B cell (primary cell): ENCODE measurements at regions not wholly inside any gene's neighbourhood (a gene's known extent, or its start where the extent isn't known, plus 50 kb on each side); places are given as distances from the start of the nearest gene placed in this dataset.
"Not testable (repeated sequence)": the region's sequence is repeated elsewhere in the genome, so short reads cannot be mapped to it uniquely, and the experiment has no call there.

Source experiments
- ATAC-seq: fragments of 200-7000 bp; cut with Tn5 transposase; one replicate; pipeline ENCODE4 v1.10.0; 2021; ENCODE audit warnings: low read depth, mild to moderate bottlenecking, moderate number of reproducible peaks, moderate library complexity
- CTCF ChIA-PET: fragments of 350-600 bp; sonication (Branson Sonifier 250); formaldehyde crosslinking; loops from one replicate; lab custom pipeline; 2021; ENCODE audit warnings: antibody characterized with exemption, inconsistent platforms; lab: Charles Lee
- POLR2A ChIA-PET: fragments of 350-600 bp; sonication (Branson Sonifier 250); formaldehyde crosslinking; loops from one replicate; lab custom pipeline; 2021; ENCODE audit warnings: antibody characterized with exemption; lab: Charles Lee
- DNase-seq: peaks from one replicate; pipeline ENCODE4 v3.0.0; 2013
- H2AFZ ChIP-seq: 2 replicates; pipeline ENCODE4 v1.6.1; 2012; ENCODE audit warnings: mild to moderate bottlenecking, low read depth, low read length; ENCODE audit not compliant: insufficient read depth, poor library complexity, severe bottlenecking
- H3K27ac ChIP-seq, 2 donors: 1 replicate in 1 of 2; 2 replicates in 1 of 2; pipeline ENCODE4 v1.5.1; 2012 to 2013; ENCODE audit warnings: low read length in 2 of 2, mild to moderate bottlenecking in 2 of 2, moderate library complexity in 1 of 2
- H3K27me3 ChIP-seq, 4 experiments: fragments of 200-600 bp in 1 of 4; sonication (generic) in 1 of 4; replicated peaks in 1 of 4; 1 replicate in 2 of 4; 2 replicates in 2 of 4; pipeline versions ENCODE4 v1.6.1 to v1.7.0; 2013 to 2016; ENCODE audit warnings: low read length in 3 of 4, mild to moderate bottlenecking in 2 of 4, mixed read lengths in 1 of 4, moderate library complexity in 1 of 4; ENCODE audit not compliant: insufficient read depth in 4 of 4, control insufficient read depth in 3 of 4; ENCODE audit errors: control extremely low read depth in 1 of 4
- H3K36me3 ChIP-seq, 2 experiments: replicated peaks in 1 of 2; 1 replicate in 1 of 2; 2 replicates in 1 of 2; pipeline versions ENCODE4 v1.6.1 to v1.7.1; 2013; ENCODE audit warnings: low read length in 1 of 2; ENCODE audit not compliant: insufficient read depth in 2 of 2, control insufficient read depth in 1 of 2; ENCODE audit errors: control extremely low read depth in 1 of 2, extremely low read depth in 1 of 2
- H3K4me1 ChIP-seq, 2 donors: fragments of 200-600 bp in 1 of 2; sonication (generic) in 1 of 2; 1 replicate in 1 of 2; 2 replicates in 1 of 2; pipeline versions ENCODE4 v1.5.1 to v1.6.1; 2013 to 2017; ENCODE audit warnings: low read length in 2 of 2; ENCODE audit not compliant: control insufficient read depth in 2 of 2, insufficient read depth in 2 of 2
- H3K4me2 ChIP-seq: replicated peaks from 2 replicates; pipeline ENCODE3; 2012; ENCODE audit warnings: mild to moderate bottlenecking, low read depth, low read length; ENCODE audit not compliant: poor library complexity, severe bottlenecking
- H3K4me3 ChIP-seq, 5 experiments: fragments of 200-600 bp in 1 of 5; sonication (generic) in 1 of 5; 1 replicate in 3 of 5; 2 replicates in 2 of 5; pipeline versions ENCODE4 v1.5.1 to v1.7.0; 2011 to 2016; ENCODE audit warnings: low read length in 4 of 5, mild to moderate bottlenecking in 4 of 5, low read depth in 2 of 5, control low read depth in 1 of 5, moderate library complexity in 1 of 5; ENCODE audit not compliant: insufficient read depth in 1 of 5; ENCODE audit errors: control extremely low read depth in 1 of 5, extremely low read depth in 1 of 5
- H3K79me2 ChIP-seq: fragments of 200-600 bp; sonication (generic); one replicate; pipeline ENCODE4 v1.6.0; 2016; ENCODE audit warnings: low read length; ENCODE audit not compliant: control insufficient read depth, insufficient read depth
- H3K9ac ChIP-seq: fragments of 200-600 bp; sonication (generic); 2 replicates; pipeline ENCODE4 v1.6.1; 2017; ENCODE audit warnings: mild to moderate bottlenecking, low read length, moderate library complexity
- H3K9me3 ChIP-seq, 3 donors: one replicate each; pipeline versions ENCODE4 v1.6.1 to v1.7.1; 2013; ENCODE audit warnings: low read length in 2 of 3; ENCODE audit not compliant: control insufficient read depth in 2 of 3, insufficient read depth in 1 of 3; ENCODE audit errors: control extremely low read depth in 1 of 3
- H4K20me1 ChIP-seq: 2 replicates; pipeline ENCODE4 v1.6.0; 2012; ENCODE audit warnings: mild to moderate bottlenecking, low read length; ENCODE audit not compliant: insufficient read depth, control insufficient read depth, poor library complexity, severe bottlenecking
- H3K27ac Mint-ChIP-seq: one replicate; pipeline ENCODE4 v1.8.0; 2021; ENCODE audit warnings: mixed read lengths
- H3K27me3 Mint-ChIP-seq: one replicate; pipeline ENCODE4 v1.8.0; 2021; ENCODE audit warnings: mixed read lengths
- H3K4me1 Mint-ChIP-seq: one replicate; pipeline ENCODE4 v1.8.0; 2021; ENCODE audit warnings: mixed read lengths
- H3K4me3 Mint-ChIP-seq: one replicate; pipeline ENCODE4 v1.8.0; 2021; ENCODE audit warnings: mixed read lengths
- H3K9me3 Mint-ChIP-seq: one replicate; pipeline ENCODE4 v1.8.0; 2022; ENCODE audit warnings: mixed read lengths; ENCODE audit not compliant: insufficient read depth
- CTCF ChIP-seq: fragments of 200-600 bp; IDR thresholded peaks from one replicate; pipeline ENCODE4 v1.8.0; 2022; ENCODE audit warnings: antibody characterized with exemption, mild to moderate bottlenecking
- EZH2 ChIP-seq: IDR thresholded peaks from 2 replicates; pipeline ENCODE4 v1.6.1; 2012; ENCODE audit warnings: borderline replicate concordance, low read depth, mild to moderate bottlenecking, moderate library complexity, low read length; ENCODE audit not compliant: insufficient read depth, poor library complexity, severe bottlenecking
- WGBS: methylation state at CpG from one replicate; pipeline ENCODE4 v1.1.5; 2013; ENCODE audit warnings: missing lambda C conversion rate; ENCODE audit not compliant: insufficient coverage; 5-methylcytosine and 5-hydroxymethylcytosine counted together
- intact Hi-C: fragments of 100-400 bp; cut with micrococcal nuclease; formaldehyde crosslinking; loops from one replicate; pipeline ENCODE4 v1.10.0; 2022

GRCh38 chr6:48535582-48536009 lies 424.6 kb upstream of the PTCHD4 start:
- Histone ChIP-seq H3K27me3 (no peaks in the 10 kb centered on the region), H3K4me3 (no peak overlapping the region), H3K79me2 (no peaks in the 10 kb centered on the region), H3K27ac (no peak overlapping the region), H3K4me1 (no peaks in the 10 kb centered on the region), H3K4me2 (no peak overlapping the region), H3K9ac (no peak overlapping the region), H3K36me3 (no peaks in the 10 kb centered on the region), H3K9me3 (no peaks in the 10 kb centered on the region), H4K20me1 (no peaks in the 10 kb centered on the region), H2AFZ (no peak overlapping the region)
- DNase-seq (no peak), ATAC-seq (no peak)
- H3K4me1 Mint-ChIP-seq, result no peaks in the 10 kb centered on the region
- POLR2A ChIA-PET, result no interaction called here
- no peak overlapping the region for H3K4me3 Mint-ChIP-seq
- TF ChIP-seq CTCF (no peak), EZH2 (no peak)
- H3K27me3 Mint-ChIP-seq, result no peaks in the 10 kb centered on the region
- H3K9me3 Mint-ChIP-seq, result no peaks in the 10 kb centered on the region
- intact Hi-C loops, result no loop called here
- WGBS, result 0% methylated on average over 1 of the region's 1 CpG
- no peak overlapping the region for H3K27ac Mint-ChIP-seq
- CTCF ChIA-PET, result no interaction called here

- H3K27ac ChIP-seq, H3K27me3 Mint-ChIP-seq, POLR2A ChIA-PET, H3K4me3 ChIP-seq, H3K4me2 ChIP-seq, H3K9me3 Mint-ChIP-seq, H3K4me1 ChIP-seq, H3K4me3 Mint-ChIP-seq, H3K27me3 ChIP-seq, ATAC-seq, H3K9ac ChIP-seq, H2AFZ ChIP-seq, H3K9me3 ChIP-seq, H4K20me1 ChIP-seq, H3K4me1 Mint-ChIP-seq, intact Hi-C loops, H3K27ac Mint-ChIP-seq, H3K36me3 ChIP-seq, DNase-seq, CTCF ChIA-PET, H3K79me2 ChIP-seq: not testable (repeated sequence)
- no CpG with 5 or more reads among the region's 3 CpGs for WGBS
Measured at GRCh38 chr6:48530978-48531377, 420.0 kb upstream of the PTCHD4 start.
